IPS-15b (cell line): ENCODE measurements at regions not wholly inside any gene's neighbourhood (a gene's known extent, or its start where the extent isn't known, plus 50 kb on each side); places are given as distances from the start of the nearest gene placed in this dataset.
"Not testable (repeated sequence)": the region's sequence is repeated elsewhere in the genome, so short reads cannot be mapped to it uniquely, and the experiment has no call there.

Experiments used
- H3K27me3 ChIP-seq: one replicate; pipeline ENCODE4 v1.6.1; 2013; ENCODE audit warnings: low read length; ENCODE audit not compliant: control insufficient read depth, insufficient read depth
- H3K36me3 ChIP-seq: one replicate; pipeline ENCODE4 v1.6.1; 2013; ENCODE audit warnings: low read length; ENCODE audit not compliant: control insufficient read depth, insufficient read depth
- H3K4me1 ChIP-seq: one replicate; pipeline ENCODE4 v1.6.1; 2013; ENCODE audit warnings: mild to moderate bottlenecking, low read length; ENCODE audit not compliant: control insufficient read depth, insufficient read depth
- H3K4me3 ChIP-seq: one replicate; pipeline ENCODE4 v1.5.1; 2013; ENCODE audit warnings: low read depth, low read length
- H3K9ac ChIP-seq: one replicate; pipeline ENCODE4 v1.6.1; 2013; ENCODE audit warnings: low read depth, mild to moderate bottlenecking, low read length
- H3K9me3 ChIP-seq: one replicate; pipeline ENCODE4 v1.6.1; 2013; ENCODE audit warnings: mild to moderate bottlenecking, low read length; ENCODE audit not compliant: control insufficient read depth, insufficient read depth

DNA sequence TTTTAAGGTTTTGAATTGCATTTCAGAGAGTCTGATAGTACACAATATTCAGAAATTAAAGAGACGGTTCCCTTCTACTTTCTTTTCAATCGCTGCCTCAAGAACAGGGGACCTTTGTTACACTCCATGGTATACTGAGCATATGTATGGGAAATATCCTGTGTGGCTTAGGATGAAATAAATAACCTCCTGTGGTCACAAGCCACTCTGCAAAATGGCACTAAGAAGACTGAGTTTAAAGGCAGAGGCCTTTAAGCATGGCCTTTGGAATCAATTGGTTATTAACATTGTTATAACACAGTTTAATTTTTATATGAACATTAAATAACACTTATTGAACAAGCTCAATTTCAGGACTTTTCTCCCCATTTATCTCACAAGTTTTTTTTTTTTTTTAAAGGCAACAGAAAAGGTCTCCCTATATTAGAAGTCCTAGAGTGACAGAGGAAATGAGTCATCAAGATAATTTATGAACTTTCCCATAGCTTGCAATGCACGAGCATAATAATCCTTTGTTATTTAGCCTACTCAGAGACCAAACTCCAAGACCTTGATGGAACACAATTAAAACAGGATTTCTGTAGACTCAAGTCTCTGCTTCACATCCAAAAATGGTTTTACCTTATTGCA, 341.9 kb downstream of the TMEM167A start:
- Histone ChIP-seq H3K27me3 (no peaks in the 10 kb centered on the region), H3K9ac (no peak overlapping the region), H3K4me3 (no peak overlapping the region)

DNA sequence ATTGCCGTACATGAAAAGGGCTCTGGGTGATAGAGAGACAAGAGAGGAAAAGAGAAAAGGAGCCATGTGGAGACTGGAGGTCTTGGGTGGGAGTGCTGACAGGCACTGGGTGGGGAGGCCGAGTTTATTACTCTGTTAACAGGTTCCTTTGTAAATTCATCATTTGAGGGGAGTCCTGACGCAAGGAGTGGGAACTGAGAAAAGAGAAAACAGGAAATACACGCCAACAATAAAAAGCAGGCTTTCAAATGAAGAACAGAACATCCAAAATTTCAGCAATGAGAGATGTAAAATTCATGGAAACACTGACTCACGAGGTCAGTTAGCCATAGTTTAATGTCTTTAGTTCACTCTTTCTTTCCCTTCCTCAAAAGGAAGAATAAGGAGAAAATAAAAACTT, 342.8 kb downstream of the TMEM167A start:
- no peaks in the 10 kb centered on the region for H3K36me3 ChIP-seq
- H3K4me1 ChIP-seq = no peaks in the 10 kb centered on the region
- no peak overlapping the region for H3K4me3 ChIP-seq
- no peaks in the 10 kb centered on the region for H3K9me3 ChIP-seq
- no peaks in the 10 kb centered on the region for H3K27me3 ChIP-seq
- no peak overlapping the region for H3K9ac ChIP-seq

More for the DNA sequence above, 341.9 kb downstream of the TMEM167A start:
- H3K9me3 ChIP-seq = no peaks in the 10 kb centered on the region
- H3K36me3 ChIP-seq = no peaks in the 10 kb centered on the region
- H3K4me1 ChIP-seq = no peaks in the 10 kb centered on the region

DNA sequence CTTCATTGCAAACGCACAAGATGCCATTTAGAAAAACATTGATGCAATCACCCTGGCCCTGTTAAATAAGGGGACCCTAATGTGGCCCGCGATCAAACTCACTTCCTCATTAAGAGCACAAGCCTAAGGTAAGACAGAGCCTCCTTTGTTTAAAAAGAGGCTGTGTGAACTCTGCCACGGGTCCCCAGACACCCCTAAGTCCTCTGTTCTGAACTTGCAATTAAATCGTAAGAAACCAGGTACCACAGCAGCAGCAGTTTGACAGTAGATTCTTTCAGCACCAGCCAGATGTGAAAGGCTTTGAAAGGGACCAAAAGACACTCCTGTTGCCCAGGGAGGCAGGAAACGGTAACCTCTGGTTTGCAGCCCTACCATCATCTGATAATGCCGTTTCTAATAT, 346.3 kb downstream of the TMEM167A start:
- H3K27me3 ChIP-seq = no peaks in the 10 kb centered on the region
- H3K4me3 ChIP-seq = no peak overlapping the region
- H3K36me3 ChIP-seq = no peaks in the 10 kb centered on the region
- no peak overlapping the region for H3K9ac ChIP-seq
- no peaks in the 10 kb centered on the region for H3K4me1 ChIP-seq
- no peaks in the 10 kb centered on the region for H3K9me3 ChIP-seq

DNA sequence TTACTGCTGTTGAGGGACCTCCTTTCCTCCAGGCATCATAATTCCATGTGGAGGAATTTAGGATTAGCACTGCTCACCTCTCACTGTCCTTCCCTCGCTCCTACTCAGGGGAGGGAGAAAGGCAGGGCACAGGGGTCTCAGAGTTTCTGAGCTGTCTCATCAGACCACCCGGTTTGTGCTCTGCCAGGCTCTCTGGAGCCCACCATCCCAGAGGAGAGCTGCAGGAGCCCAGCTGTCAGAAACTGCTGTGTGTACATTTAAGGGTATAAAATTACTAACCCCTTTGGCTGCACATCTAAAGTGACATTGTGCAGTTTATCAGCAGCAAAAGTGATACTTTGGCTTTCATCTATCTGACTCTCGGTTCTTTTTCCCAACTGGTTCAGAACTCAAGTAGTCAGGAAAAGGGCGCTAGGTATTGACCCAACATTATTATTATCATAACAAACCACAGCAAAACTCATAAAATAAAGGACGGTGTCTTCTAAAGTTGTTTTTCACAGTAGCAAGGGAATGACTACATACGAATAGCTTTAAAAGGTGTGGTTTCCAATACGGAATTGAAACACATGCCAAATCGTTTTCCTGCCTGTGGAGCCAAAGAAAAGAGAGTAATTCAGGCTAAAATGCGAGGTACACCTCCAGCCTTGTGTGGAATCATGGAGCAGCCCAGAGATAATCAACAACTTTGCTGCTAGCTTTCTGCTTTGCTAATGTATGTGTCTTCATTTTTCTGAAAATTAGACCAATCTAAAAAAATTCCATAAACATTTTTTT, 348.1 kb downstream of the TMEM167A start:
- H3K4me1 ChIP-seq = no peaks in the 10 kb centered on the region
- no peaks in the 10 kb centered on the region for H3K36me3 ChIP-seq
- no peak overlapping the region for H3K4me3 ChIP-seq
- H3K9ac ChIP-seq = no peak overlapping the region
- no peaks in the 10 kb centered on the region for H3K9me3 ChIP-seq
- H3K27me3 ChIP-seq = no peaks in the 10 kb centered on the region

DNA sequence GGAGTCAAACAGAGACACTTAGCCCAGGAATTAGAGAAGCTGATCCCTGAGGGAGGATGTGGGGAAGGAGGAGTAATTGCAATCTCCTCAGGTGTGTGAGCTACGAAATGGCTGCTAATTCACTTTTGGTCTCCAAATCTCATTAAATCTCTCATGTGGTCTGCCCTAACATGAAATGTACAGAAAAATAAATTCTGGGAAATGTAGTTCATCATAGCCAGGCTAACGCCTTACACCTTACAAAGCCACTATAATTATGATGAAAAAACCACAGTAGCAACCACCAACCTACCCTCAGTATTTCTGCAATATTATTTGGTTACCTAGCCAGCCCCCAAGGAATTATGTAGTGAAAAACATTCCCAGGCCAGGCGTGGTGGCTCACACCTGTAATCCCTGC, 354.0 kb downstream of the TMEM167A start:
- Histone ChIP-seq H3K9me3 (no peaks in the 10 kb centered on the region), H3K36me3 (no peaks in the 10 kb centered on the region), H3K27me3 (no peaks in the 10 kb centered on the region), H3K9ac (no peak overlapping the region), H3K4me3 (no peak overlapping the region), H3K4me1 (no peaks in the 10 kb centered on the region)

DNA sequence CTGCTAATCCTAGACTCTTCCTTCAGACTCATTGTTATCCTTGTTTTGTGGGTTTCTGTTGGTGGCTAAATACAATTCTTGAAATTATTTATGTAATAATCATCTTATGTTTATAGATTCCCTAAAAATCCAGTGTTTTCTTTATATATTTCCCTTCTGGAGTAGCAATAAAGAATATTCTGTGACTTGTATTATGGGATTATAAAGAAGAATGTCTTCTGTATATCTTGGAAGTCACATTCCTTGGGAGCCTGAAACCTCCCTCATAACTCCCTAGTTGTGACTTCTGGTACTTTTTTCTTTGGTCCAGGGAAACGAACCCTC, 356.1 kb downstream of the TMEM167A start:
- H3K9me3 ChIP-seq = no peaks in the 10 kb centered on the region
- H3K27me3 ChIP-seq = no peaks in the 10 kb centered on the region
- H3K4me3 ChIP-seq = no peak overlapping the region
- no peak overlapping the region for H3K9ac ChIP-seq
- H3K4me1 ChIP-seq = no peaks in the 10 kb centered on the region
- H3K36me3 ChIP-seq = no peaks in the 10 kb centered on the region

DNA sequence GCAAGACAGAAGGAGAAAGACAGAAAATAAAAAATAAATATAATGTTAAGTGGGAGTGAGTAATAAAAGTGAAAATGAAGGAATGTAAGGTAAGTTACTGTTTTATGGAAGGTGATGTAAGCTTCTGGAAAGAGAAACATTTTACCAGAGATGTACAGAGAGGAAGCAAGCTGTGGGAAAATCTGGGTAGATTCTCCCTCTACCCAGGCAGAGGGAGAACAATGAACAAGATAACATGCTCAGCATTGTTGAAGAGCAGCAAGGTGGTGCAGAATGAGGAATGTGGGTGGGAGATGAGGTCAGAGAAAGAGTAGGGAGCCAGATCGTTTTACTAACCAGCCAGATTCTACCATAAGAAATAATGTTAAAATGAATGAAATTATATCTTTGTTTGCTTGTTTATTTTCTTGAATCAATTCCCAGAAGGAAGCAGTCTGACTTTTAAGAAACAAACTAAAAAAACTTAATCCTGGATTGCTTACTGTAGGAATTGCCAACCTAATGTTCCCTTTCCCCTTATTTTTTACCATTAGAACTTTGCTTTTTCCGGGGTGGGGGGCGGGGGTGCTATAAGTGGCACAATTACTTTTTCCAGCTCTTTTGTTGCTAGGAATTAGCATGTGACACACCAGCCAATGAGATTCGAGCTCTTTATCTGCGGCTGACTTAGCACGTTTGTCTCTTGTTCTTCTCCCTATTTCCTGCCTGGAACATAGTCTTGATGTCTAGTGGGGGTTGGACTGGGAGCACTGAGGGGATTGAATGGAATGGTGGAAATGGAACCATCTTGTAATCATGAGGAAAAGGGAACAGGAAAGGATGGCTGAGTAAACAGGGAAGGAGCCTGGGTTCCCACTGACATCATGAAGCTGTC, 356.7 kb downstream of the TMEM167A start:
- Histone ChIP-seq H3K9me3 (no peaks in the 10 kb centered on the region), H3K4me3 (no peak overlapping the region), H3K4me1 (no peaks in the 10 kb centered on the region), H3K9ac (no peak overlapping the region), H3K27me3 (no peaks in the 10 kb centered on the region), H3K36me3 (no peaks in the 10 kb centered on the region)

DNA sequence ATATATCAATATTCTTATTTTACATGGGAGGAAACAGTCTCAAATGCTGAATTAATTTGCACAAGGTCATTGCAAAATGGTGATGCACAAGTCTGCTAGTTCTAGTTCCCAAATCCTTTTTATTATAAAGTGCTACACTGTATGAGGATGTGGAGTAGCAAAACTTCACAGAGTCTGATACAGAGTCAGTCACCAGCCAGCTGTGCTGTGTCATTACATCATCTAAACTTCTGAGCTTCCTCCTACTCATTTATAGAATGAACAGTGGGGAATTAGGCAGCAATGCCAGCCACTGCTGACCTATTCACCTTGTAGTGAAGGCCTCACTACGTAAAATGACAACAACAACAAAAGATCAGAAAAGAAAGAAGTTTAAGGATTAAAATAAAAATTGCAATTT, 357.8 kb downstream of the TMEM167A start:
- no peaks in the 10 kb centered on the region for H3K4me1 ChIP-seq
- H3K9me3 ChIP-seq = no peaks in the 10 kb centered on the region
- H3K36me3 ChIP-seq = no peaks in the 10 kb centered on the region
- H3K4me3 ChIP-seq = no peak overlapping the region
- H3K9ac ChIP-seq = no peak overlapping the region
- H3K27me3 ChIP-seq = no peaks in the 10 kb centered on the region

DNA sequence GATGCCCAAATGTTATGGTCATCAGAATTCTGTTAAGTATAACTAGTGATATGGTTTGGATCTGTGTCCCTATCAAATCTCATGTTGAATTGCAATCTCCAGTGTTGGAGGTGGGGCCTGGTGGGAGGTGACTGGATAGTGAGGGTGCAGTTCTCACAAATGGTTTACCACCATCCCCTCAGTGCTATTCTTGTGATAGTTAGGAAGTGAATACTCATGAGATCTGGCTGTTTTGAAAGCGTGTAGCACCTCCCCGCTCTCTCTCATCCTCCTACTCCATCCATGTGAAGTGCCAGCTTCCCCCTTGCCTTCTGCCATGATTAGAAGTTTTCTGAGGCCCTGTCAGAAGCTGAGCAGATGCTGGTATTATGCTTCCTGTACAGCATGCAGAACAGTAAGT, 359.5 kb downstream of the TMEM167A start:
- no peak overlapping the region for H3K9ac ChIP-seq
- H3K4me1 ChIP-seq = no peaks in the 10 kb centered on the region
- H3K27me3 ChIP-seq = no peaks in the 10 kb centered on the region
- H3K4me3 ChIP-seq = no peak overlapping the region
- no peaks in the 10 kb centered on the region for H3K9me3 ChIP-seq
- no peaks in the 10 kb centered on the region for H3K36me3 ChIP-seq

DNA sequence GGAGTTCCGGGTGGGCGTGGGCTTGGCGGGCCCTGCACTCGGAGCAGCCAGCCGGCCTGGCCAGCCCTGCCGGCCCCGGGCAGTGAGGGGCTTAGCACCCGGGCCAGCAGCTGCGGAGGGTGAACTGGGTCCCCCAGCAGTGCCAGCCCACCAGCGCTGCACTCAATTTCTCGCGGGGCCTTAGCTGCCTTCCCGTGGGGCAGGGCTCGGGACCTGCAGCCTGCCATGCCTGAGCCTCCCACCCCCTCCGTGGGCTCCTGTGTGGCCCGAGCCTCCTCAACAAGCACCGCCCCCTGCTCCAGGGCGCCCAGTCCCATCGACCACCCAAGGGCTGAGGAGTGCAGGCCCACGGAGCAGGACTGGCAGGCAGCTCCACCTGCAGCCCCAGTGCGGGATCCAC, 362.5 kb downstream of the TMEM167A start:
- H3K9me3 ChIP-seq, H3K4me3 ChIP-seq, H3K36me3 ChIP-seq, H3K9ac ChIP-seq, H3K27me3 ChIP-seq, H3K4me1 ChIP-seq: not testable (repeated sequence)

DNA sequence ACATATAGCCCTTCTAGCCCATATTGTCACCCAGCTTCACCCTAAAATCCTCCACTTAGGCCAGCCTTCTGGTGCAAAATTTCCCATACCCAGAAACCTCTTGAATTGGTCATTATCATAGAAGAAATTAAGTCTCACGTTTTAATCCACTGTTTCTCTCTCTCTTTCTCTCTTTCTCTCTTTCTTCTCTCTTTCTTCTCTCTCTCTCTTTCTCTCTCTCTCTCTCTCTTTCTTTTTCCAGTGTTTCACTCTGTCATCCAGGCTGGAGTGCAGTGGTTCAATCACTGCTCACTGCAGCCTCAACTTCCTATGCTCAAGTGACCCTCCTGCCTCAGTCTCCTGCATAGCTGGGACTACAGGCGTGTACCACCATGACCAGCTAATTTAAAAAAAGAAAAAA, 363.4 kb downstream of the TMEM167A start:
- H3K4me3 ChIP-seq = no peak overlapping the region
- H3K9ac ChIP-seq = no peak overlapping the region
- H3K36me3 ChIP-seq = no peaks in the 10 kb centered on the region
- no peaks in the 10 kb centered on the region for H3K9me3 ChIP-seq
- H3K27me3 ChIP-seq = no peaks in the 10 kb centered on the region
- H3K4me1 ChIP-seq = no peaks in the 10 kb centered on the region

DNA sequence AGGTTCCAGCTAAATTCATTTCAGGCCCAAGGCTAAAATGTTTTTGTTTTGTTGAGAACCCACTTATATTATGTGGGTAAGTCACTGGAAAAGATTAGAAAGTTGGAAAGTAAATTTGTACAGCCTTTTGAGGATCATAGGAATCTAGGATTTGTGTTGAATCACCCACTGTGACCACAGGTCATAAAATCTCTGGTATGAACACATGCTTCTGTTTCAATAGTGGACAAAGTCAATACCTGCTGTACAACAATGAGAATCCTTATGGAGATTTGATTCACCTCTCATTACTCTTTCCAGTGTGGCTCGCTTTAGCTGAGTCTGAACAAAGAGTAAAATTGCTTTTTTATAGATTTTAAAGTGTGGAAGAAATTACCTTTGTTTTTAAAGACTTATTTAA, 369.5 kb downstream of the TMEM167A start:
- H3K27me3 ChIP-seq = no peaks in the 10 kb centered on the region
- H3K9me3 ChIP-seq = no peaks in the 10 kb centered on the region
- no peaks in the 10 kb centered on the region for H3K4me1 ChIP-seq
- H3K9ac ChIP-seq = no peak overlapping the region
- H3K36me3 ChIP-seq = no peaks in the 10 kb centered on the region
- no peak overlapping the region for H3K4me3 ChIP-seq
